ENCODE measurements at regions not wholly inside any gene's neighbourhood (a gene's known extent, or its start where the extent isn't known, plus 50 kb on each side); places are given as distances from the start of the nearest gene placed in this dataset.
A peak's percentile ranks its signal among the peaks of the same experiment; 100 is the strongest.
"Not testable (repeated sequence)": the region's sequence is repeated elsewhere in the genome, so short reads cannot be mapped to it uniquely, and the experiment has no call there.

DNA sequence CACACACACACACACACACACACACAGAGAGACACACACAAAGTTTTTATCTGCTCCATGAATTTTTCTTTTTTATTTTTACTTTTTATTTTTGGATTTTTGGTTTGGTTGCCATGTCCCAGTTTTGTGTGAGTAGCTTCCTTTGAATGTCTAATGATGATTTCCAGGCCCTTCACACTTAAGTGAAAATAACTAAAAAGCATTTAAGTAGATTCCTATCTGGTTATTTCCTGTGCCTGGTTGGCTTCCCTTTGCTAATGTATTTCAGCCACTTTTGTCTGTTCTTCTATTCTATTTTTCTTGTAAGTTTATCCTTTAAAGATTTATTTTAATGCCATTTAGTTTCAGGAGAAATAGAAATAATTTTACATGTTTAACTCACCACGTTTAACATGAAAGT is 755.4 kb downstream of the SLC6A15 start:
- TF ChIP-seq CTCF (IDR thresholded peaks at IDR 0.05; ENCODE audit: borderline replicate concordance, extremely low read depth, insufficient read depth): no peak
- intact Hi-C loops (cut with DNase I): no loop called here
- Histone ChIP-seq H3K4me3 (ENCODE audit: low read length in 3 of 3) (no peak overlapping the region), H3K9me3 (ENCODE audit: control insufficient read depth in 2 of 3, insufficient read depth in 1 of 3, low read length in 3 of 3) (no peaks in the 10 kb centered on the region), H3K4me1 (ENCODE audit: control insufficient read depth in 2 of 3, insufficient read depth in 2 of 3, low read depth in 1 of 3, low read length in 3 of 3) (no peaks in the 10 kb centered on the region), H3K36me3 (ENCODE audit: control insufficient read depth in 2 of 3, insufficient read depth in 3 of 3, low read length in 3 of 3) (no peaks in the 10 kb centered on the region), H3K27me3 (ENCODE audit: control insufficient read depth, insufficient read depth, low read length) (no peaks in the 10 kb centered on the region), H3K27ac (ENCODE audit: low read depth in 2 of 2, low read length in 2 of 2) (no peak overlapping the region), H3K9ac (ENCODE audit: low read length in 3 of 3) (no peak overlapping the region)
- FAIRE-seq (no peak), DNase-seq (no peak)

DNA sequence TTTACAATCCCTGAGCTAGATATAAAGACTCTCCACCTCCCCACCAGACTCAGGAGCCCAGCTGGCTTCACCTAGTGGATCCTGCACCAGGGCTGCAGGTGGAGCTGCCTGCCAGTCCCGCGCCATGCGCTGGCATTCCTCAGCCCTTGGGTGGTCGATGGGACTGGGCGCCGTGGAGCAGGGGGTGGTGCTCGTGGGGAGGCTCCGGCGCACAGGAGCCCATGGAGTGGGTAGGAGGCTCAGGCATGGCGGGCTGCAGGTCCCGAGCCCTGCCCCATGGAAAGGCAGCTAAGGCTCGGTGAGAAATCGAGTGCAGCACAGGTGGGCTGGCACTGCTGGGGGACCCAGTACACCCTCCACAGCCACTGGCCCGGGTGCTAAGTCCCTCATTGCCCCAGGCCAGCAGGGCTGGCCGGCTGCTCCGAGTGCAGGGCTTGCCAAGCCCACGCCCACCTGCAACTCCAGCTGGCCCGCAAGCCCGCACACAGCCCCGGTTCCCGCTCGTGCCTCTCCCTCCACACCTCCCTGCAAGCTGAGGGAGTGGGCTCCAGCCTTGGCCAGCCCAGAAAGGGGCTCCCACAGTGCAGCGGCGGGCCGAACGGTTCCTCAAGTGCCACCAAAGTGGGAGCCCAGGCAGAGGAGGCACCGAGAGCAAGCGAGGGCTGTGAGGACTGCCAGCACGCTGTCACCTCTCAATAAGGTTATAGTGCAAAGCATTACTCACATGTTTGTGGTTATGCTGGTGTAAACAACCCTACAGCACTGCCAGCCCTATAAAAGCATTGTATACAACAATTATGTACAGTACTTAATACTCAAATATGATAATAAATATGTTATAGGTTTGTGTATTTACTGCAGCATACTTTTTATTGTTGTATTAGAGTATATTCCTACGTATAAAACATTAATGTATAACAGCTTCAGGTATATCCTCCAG is 757.3 kb downstream of the SLC6A15 start:
- FAIRE-seq; H3K4me1 ChIP-seq (ENCODE audit: control insufficient read depth in 2 of 3, insufficient read depth in 2 of 3, low read depth in 1 of 3, low read length in 3 of 3); H3K9me3 ChIP-seq (ENCODE audit: control insufficient read depth in 2 of 3, insufficient read depth in 1 of 3, low read length in 3 of 3); H3K4me3 ChIP-seq (ENCODE audit: low read length in 3 of 3); H3K36me3 ChIP-seq (ENCODE audit: control insufficient read depth in 2 of 3, insufficient read depth in 3 of 3, low read length in 3 of 3); H3K27me3 ChIP-seq (ENCODE audit: control insufficient read depth, insufficient read depth, low read length); H3K9ac ChIP-seq (ENCODE audit: low read length in 3 of 3); H3K27ac ChIP-seq (ENCODE audit: low read depth in 2 of 2, low read length in 2 of 2); intact Hi-C loops (cut with DNase I): not testable (repeated sequence)
- DNase-seq: peak in 1 of 5 donors; percentile 52

DNA sequence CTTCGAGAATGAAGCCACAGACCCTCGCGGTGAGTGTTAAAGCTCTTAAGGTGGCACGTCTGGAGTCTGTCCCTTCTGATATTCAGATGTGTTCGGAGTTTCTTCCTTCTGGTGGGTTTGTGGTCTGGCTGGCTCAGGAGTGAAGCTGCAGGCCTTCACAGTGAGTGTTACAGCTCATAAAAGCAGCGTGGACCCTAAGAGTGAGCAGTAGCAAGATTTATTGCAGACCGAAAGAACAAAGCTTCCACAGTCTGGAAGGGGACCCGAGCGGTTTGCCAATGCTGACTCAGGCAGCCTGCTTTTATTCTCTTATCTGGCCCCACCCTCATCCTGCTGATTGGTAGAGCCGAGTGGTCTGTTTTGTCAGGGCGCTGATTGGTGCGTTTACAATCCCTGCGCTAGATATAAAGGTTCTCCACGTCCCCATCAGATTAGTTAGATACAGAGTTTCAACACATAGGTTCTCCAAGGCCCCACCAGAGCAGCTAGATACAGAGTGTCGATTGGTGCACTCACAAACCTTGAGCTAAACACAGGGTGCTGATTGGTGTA is 758.1 kb downstream of the SLC6A15 start:
- H3K27me3 ChIP-seq (ENCODE audit: control insufficient read depth, insufficient read depth, low read length); H3K36me3 ChIP-seq (ENCODE audit: control insufficient read depth in 2 of 3, insufficient read depth in 3 of 3, low read length in 3 of 3); H3K27ac ChIP-seq (ENCODE audit: low read depth in 2 of 2, low read length in 2 of 2); H3K4me3 ChIP-seq (ENCODE audit: low read length in 3 of 3); intact Hi-C loops (cut with DNase I); H3K9me3 ChIP-seq (ENCODE audit: control insufficient read depth in 2 of 3, insufficient read depth in 1 of 3, low read length in 3 of 3); H3K9ac ChIP-seq (ENCODE audit: low read length in 3 of 3); H3K4me1 ChIP-seq (ENCODE audit: control insufficient read depth in 2 of 3, insufficient read depth in 2 of 3, low read depth in 1 of 3, low read length in 3 of 3); FAIRE-seq: not testable (repeated sequence)
- peak in 1 of 5 donors; percentile 9 for DNase-seq

- no peaks in the 10 kb centered on the region for H3K27me3 ChIP-seq (ENCODE audit: control insufficient read depth, insufficient read depth, low read length)
- no peak overlapping the region for H3K27ac ChIP-seq (ENCODE audit: low read depth in 2 of 2, low read length in 2 of 2)
- no peak for TF ChIP-seq CTCF (IDR thresholded peaks at IDR 0.05; ENCODE audit: borderline replicate concordance, extremely low read depth, insufficient read depth)
- H3K36me3 ChIP-seq (ENCODE audit: control insufficient read depth in 2 of 3, insufficient read depth in 3 of 3, low read length in 3 of 3): no peaks in the 10 kb centered on the region
- H3K4me1 ChIP-seq (ENCODE audit: control insufficient read depth in 2 of 3, insufficient read depth in 2 of 3, low read depth in 1 of 3, low read length in 3 of 3): no peaks in the 10 kb centered on the region
- H3K9me3 ChIP-seq (ENCODE audit: control insufficient read depth in 2 of 3, insufficient read depth in 1 of 3, low read length in 3 of 3): peaks cover 0 to 2% (median 0%) of the 10 kb centered on the region in 3 donors
- FAIRE-seq (no peak), DNase-seq (peak in 3 of 5 donors; percentile 41 to 48 (median 42))
- intact Hi-C loops (cut with DNase I): no loop called here
- H3K4me3 ChIP-seq (ENCODE audit: low read length in 3 of 3): no peak overlapping the region
- no peak overlapping the region for H3K9ac ChIP-seq (ENCODE audit: low read length in 3 of 3)
These were observed 762.4 kb downstream of the SLC6A15 start for GRCh38 chr12:84150201-84150600.
